Middle frontal gyrus (tissue), 1 donor: ENCODE measurements at regions not wholly inside any gene's neighbourhood (a gene's known extent, or its start where the extent isn't known, plus 50 kb on each side); places are given as distances from the start of the nearest gene placed in this dataset.
"Not testable (repeated sequence)": the region's sequence is repeated elsewhere in the genome, so short reads cannot be mapped to it uniquely, and the experiment has no call there.

ENCODE experiments used
- DNase-seq: peaks from one replicate; pipeline ENCODE4 v3.0.0-alpha.2; 2015; ENCODE audit warnings: low spot score; ENCODE audit errors: extremely low spot score

DNA sequence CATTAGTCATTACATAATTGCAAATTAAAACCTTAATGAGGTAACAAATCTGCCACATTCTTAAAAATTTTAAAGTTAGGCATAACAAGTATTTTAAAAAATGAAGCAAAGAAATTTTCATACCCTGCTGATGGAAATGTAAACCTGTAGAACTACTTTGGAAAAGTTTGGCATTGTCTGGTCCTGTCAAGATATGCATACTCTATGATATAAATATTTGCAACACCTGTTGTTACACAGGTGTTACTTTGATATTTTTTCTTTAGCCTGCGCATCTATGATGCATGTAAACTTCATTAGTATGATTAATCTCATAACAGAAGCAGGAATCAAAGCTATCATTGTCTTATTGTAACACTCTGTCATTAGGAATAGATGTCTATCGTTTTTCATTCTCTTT is 634.3 kb downstream of the TRIB2 start:
- no peak for DNase-seq

DNA sequence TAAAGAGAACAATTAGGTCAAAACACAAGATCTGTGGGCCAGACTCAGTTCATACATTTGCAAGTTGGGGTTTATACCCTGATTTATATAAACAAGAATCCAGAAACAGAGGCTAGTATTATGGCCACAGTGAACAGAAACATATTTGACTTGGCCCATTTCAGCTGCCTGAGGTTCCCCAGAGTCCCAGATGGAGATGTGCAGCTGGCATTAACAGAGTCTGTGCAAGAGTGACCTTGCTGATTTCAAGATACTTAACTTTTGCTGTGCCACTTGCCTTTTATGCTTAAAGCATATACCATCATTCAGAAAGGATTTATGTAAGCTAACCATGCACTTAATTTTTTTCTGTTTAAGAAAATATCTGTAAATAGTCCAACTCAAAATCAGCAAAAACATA is 636.3 kb downstream of the TRIB2 start:
- no peak for DNase-seq

DNA sequence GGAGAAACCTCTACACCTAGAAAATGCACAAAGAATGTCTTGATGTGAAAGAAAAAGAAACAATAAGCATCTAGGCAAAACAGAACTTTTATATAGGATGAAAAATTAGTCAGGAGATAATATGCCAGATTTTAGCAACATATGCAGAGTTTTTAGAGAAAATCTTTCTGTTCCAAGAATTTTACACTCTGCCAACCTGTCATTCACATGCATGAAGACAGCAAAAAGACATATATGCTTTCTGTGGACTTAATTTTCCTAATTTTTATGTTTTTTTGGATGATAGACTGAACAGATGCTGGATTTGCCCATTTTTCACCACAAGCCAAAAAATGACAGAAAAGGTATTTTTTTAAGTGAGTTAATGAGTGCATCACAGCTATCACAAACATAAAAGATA is 637.3 kb downstream of the TRIB2 start:
- no peak for DNase-seq

DNA sequence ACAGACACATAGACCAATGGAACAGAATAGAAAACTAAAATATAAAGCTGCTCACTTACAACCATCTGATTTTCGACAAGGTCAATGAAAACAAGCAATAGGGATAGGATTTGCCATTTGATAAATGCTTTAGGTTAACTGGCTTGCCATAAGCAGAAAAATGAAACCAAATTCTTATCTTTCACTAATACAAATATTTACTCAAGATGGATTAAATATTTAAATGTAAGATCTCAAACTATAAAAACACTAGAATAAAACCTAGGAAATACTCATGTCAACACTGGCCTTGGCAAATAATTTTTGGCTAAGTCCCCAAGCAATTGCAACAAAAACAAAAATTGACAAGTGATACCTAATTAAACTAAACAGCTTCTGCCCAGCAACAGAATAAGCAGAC is 665.2 kb downstream of the TRIB2 start:
- DNase-seq: not testable (repeated sequence)

DNA sequence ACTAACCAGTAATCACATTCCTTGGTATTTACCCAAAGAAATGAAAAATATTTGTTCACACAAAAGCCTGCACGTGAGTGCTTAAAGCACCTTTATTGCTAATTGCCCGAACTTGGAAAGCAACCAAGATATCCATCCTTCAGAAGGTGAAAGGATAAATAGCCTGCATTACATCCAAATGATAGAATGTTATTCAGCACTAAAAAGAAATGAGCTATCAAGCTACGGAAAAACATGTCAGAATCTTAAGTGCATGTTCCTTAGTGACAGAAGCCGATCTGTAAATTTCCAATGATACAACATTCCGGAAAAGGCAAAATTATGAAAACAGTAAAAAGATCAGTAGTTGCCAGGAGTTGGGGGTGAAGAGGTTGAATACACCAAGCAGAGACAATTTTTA is 672.4 kb downstream of the TRIB2 start:
- not testable (repeated sequence) for DNase-seq

DNA sequence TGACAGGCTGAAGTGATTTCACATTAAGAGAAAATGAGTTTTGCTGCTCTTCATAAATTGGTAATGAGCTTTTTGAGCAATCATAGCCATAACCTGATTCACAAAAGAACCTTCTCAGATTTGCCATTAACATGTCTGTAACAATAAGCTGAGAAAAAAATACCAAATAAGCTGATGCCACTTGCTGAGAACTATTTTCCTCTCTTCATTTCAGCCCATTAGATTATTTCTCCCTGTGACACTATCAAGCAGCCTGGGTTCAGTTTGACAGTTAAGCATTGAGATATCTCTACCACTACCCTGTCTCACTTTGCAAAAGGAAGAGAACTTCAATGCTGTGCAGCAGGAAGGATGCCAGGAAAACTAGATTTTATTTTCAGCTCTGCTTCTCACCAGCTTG is 673.9 kb downstream of the TRIB2 start:
- no peak for DNase-seq

DNA sequence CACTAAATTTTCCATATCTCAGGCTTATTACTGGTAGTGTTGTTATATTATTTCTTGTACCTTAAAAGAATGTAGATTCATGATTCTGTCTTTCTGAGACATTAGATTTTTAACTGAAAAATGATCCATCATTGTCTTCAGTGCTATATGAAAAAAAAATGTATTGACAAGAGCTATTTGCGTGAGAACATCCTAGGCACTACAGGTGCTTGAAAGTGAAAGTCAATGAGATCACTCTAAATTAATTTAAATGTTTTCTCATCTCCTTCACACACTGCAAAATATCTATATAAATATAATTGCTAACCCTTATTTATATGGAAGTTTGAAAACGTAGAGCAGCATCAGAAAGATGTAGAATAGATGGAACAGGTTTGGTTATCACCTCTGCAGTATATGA is 684.6 kb downstream of the TRIB2 start:
- no peak for DNase-seq

DNA sequence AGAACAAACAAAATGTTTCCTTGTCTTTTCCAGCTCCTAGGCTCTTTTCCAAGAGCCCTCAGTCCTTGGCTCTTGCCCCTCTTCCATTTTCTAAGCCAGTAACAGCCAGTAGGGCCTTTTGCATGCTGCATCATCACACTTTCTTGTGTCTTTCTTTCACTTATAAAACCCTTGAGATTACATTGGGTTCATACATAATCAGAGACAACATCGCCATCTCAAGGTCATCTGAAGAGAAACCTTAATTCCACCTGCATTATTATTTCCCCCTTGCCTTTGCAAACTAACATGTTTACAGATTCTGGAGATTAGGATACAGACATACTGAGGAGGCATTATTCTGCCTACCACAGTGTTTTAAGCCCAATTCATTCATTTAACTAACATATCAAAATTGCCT is 697.3 kb downstream of the TRIB2 start:
- no peak for DNase-seq

DNA sequence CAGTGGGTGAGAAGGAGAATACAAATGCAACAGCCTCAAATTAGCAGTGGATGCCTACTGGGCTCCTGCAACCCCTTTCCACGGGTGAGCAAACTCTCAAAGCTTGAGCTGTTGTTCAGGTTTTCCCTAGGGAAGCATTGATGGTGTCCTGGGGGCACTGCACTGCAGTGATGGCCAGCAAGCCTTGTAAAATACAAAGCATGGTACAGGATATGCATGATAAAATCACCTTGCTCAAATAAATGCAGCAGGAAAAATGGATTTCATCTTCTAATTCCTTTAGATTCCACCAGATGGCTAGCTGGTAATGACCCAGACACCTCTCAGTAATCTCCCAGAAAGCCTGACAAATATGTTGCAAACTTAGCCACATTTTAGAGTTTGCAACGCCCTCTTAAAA is 698.2 kb downstream of the TRIB2 start:
- DNase-seq: no peak

DNA sequence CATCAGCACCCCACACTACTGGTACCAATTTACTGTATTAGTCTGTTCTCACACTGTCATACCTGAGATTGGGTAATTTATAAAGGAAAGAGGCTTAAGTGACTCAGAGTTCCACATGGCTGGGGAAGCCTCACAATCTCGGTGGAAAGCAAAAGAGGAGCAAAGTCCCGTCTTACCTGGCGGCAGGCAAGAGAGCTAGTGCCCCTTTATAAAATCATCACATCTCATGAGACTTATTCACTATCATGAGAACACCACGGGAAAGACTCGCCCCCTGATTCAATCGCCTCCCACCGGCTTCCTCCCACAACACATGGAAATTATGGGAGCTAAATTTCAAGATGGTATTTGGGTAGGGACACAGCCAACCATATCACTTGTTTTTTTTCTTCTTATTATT is 717.2 kb downstream of the TRIB2 start:
- no peak for DNase-seq

DNA sequence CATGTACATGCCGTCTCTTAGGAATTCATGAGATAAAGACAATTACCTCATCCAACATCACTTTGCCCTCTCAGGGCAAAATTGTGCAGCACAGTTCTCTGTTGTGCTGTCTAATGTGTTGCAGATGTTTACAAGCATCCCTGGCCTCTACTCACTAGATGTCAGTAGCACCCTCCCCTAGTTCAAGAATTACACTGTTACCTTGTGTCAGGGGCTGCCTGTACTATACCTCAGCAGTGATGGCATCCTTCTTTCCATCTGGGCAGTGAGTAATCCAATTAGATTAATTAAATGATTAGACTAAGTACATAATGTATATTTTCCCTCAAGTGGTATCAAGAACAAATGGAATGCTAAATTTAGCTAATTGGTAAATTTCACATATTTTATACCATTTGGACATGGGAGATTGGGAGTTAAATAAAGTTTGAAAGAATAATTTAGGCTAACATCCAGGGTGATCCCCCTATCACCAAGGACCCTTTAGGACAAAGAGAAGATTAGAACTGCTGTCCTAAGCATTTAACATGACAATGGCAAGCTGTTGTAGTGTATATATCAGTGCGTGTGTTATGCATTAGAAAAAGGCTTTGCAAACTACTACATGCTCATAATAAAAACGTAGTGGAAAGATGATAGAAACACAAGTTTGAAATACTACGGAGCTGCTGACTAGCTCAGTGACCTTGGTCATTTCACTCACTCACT is 727.0 kb downstream of the TRIB2 start:
- DNase-seq: not testable (repeated sequence)

DNA sequence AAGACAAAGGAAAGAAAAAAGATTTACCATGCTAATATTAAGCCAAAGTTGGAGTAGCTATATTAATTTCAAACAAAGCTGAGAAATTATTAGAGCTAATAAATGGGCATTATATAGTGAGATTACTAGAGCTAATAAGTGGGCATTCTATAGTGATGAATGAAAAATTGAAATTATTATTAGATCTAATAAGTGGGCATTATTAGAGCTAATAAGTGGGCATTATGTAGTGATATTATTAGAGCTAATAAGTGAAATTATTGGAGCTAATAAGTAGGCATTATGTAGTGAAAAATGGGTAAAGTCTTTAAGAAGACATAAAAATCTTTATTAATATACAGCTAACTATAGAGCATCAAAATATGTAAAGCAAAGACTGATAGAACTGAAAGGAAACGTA is 745.7 kb downstream of the TRIB2 start:
- no peak for DNase-seq

DNA sequence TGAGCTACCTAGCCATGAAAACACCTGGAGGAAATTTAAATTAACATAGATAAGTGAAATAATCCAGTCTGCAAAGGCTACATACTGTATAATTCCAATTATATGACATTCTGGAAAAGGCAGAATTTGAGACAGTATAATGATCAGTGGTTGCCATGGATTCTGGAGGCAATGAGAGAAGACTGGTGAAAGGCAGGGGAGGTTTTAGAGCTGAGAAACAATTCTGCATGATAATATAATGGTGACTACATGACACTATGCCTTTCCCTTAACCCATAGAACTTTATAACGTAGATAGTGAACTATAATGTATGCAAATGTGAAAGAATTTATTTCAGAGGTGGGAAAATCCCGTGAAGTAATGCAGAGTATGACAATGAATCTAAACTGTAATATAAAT is 749.3 kb downstream of the TRIB2 start:
- DNase-seq: no peak

DNA sequence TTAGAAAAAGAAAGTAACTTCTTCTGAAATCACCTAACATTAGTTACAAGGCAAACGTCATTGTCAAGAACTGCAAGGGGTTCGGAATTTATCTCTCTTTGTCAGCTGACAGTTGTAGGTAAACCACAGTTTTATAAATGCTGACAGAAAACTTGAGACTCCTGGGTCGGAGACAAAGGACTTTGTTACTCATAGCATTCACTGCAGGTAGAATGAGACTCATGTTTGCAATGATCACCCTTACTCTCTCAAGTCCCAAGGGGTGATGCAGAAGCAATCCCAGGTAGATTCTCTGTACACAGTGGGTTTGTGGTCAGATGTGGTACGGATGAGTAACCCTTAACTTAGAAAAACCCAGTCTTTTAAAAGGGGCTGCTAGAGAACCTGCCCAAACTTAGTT is 757.8 kb downstream of the TRIB2 start:
- DNase-seq: no peak

DNA sequence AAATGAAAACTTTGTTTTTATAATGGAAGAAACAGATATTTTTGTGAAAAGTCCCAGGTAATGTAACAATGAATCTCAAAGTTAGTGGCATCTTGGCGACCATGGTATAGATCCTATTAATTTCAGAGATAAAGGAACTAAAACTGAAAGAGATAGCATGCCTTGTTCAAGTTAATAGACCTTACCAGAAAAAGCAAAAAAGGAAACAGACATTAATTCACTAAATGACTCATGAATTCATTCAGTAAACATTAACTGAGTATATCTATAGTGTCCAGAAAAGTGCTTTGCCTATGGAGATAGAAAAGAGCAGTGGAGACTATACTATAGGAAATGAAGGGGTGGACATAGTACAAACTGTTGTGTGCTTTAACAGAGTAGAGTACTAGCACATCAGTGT is 763.3 kb downstream of the TRIB2 start:
- no peak for DNase-seq

DNA sequence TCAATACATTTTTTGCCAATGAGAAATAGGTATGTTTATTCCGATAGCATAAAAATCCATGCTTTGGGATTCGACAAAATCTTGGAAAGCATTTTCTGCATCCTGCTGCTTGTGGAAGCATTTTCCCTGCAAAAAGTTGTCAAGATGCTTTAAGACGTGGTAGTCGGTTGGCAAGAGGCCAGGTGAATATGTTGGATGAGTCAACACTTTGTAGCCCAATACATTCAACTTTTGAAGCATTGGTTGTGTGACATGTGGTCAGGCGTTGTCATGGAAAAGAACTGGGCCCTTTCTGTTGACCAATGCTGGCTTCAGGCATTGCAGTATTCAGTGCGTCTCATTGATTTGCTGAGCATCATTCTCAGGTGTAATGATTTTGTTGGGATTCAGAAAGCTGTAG is 764.5 kb downstream of the TRIB2 start:
- no peak for DNase-seq

DNA sequence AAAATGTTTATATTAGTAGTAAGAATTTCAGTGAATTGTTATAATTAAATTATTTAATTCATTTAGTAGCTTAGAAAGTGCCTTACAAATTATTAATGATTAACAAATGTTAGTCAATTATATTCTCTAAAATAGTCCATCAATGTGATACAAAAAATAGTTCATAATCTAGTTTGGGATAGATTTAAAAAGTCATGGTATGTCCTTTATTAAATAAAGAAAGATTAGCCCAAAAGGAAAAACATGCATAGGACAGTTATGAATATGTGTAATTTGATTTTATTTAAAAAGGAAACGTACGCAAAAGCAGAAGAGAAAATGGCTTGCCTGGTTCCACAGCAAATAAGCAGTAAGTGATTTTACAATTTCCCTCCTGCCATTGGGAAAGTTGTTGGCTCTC is 768.5 kb downstream of the TRIB2 start:
- DNase-seq: no peak

DNA sequence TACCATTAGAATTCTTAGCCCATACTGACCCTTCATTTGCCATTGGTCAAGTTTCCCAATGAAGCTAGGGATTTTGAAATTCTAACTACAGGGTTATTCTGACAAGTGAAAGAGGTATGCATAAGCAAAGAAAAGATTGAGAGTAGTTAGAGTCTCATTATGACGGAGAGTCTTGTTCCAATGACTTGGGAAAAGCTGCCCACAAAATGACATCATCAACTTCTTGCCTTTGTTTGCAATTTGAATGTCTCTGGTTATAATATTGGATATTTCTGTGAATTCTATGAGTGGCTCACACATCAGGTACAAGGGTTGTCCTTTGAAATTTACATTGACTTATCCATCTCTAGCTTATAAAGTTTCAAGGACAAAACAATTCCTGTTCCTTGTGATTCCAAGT is 772.2 kb downstream of the TRIB2 start:
- DNase-seq: no peak

DNA sequence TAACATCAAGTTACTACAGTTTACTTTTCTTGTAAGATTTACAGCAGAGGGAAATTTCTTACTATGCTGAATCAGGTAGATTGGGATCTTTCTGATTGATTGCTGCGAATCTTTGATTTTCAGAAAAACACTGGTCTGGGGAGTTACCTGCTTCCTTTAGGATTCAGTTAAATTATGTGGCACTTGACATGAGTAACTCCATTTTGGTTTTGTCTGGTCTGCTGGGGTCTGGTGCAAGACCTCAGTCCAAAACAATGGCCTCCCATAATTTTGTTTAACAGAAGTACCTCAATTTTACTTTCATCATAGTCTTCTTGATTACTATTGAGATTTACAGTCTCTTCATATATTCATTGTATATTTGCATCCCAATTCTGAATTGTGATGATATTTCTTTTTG is 775.5 kb downstream of the TRIB2 start:
- DNase-seq: no peak

DNA sequence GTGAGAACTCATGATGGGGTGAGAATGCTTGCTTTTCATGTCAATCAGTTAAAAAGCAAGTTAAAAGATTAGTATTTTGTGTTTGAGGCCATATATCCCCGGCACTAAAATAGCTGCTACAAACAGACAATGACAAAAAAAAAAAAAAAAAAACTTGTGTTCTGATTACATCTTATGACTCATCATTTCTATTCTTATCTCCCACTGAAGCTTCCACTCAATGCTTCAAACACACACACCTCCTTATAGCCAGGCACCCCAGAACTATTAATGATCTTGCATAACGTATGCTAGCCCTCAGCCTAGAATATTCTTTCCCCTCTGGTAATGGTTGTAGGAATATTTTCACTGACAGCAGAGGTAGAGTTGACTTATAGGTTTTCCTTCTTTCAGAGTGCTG is 778.3 kb downstream of the TRIB2 start:
- DNase-seq: no peak

DNA sequence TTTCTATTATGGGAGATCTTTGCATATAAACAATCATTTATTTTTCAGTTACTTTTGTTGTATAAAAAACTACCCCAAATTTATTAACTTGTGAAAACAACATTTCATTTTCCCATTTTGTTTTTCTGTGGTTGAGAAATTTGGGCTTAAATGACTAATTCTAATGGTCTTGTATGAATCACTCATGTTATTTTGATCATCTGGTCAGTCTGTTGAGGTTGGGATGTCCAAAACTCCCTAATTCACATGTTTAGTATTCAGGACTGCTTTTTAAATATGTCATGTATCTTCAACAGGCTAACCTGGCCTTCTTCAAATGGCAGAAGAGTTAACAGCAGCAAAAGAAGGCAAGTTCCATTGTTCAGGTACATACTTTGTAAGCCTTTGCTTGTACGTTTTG is 788.1 kb downstream of the TRIB2 start:
- DNase-seq: no peak

DNA sequence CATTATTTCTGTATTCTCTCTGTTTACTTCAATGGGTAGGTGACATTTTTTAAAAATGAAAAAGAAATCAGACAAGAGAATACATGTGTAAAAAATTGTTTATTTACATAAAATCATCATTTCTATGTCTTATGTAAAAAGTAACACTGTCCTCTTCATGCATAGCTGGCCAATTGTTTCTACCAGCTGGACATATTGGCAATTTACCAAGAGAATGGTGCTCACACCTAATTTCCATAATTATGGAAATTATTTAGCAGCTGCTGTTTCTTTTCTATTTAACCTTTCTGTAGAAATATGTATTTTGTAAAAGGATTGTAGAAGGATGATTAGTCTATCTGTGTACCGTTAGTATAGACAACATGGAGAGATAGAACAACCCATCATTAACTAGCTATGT is 791.9 kb downstream of the TRIB2 start:
- DNase-seq: no peak

DNA sequence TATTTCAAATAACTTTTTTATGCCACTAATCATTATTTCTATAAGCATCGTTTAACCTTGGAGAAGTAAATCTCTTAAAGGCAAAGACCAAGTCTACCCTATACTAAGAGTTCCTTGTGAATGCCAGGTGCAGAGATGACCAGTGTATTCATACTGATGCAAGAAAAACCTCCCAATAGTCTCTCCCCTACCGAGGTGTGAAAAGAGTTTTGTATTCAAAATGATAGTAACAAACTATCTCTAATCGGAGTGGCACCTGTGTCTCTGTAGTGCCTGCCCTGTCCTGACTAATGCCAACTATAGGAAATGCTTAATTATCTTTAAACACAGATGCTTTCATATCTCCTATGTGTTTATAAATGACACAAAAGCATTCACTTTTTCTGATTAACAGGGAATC is 798.5 kb downstream of the TRIB2 start:
- DNase-seq: no peak

DNA sequence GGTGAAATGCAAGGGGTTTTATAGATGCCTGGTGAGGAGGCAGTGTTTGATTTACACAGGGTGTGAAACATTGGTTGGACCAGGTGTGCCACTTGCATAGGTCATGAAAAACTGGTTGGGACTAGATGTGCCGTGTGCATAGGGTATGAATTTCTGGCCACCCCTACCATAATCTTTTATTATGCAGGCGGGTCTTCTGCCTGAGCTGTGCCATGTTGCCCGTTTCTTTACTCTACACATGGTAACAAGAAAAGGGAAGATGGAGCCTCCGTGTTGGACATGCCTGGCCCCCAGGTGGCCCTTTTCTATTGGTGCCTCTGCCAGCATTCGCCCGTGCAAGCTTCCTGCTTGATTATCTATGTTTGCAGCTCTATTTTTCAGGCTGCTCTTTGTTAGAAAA is 805.4 kb downstream of the TRIB2 start:
- DNase-seq: no peak
